ENCODE measurements at regions not wholly inside any gene's neighbourhood (a gene's known extent, or its start where the extent isn't known, plus 50 kb on each side); places are given as distances from the start of the nearest gene placed in this dataset.
"Not testable (repeated sequence)": the region's sequence is repeated elsewhere in the genome, so short reads cannot be mapped to it uniquely, and the experiment has no call there.

- in situ Hi-C loops (cut with HindIII; ENCODE audit: low pct_ligation_motif_present, low pct_unique_long_range_greater_than_20kb, low sequenced_read_pairs), result no loop called here
- DNase-seq, result no peak
Measured at GRCh38 chr11:95442531-95443050, 211.6 kb upstream of the SESN3 start.

GRCh38 chr11:95435628-95436353, 204.8 kb upstream of the SESN3 start:
- in situ Hi-C loops (cut with HindIII; ENCODE audit: low pct_ligation_motif_present, low pct_unique_long_range_greater_than_20kb, low sequenced_read_pairs), result no loop called here
- DNase-seq, result no peak

GRCh38 chr11:95435192-95435591, 204.2 kb upstream of the SESN3 start:
- DNase-seq, result no peak
- in situ Hi-C loops (cut with HindIII; ENCODE audit: low pct_ligation_motif_present, low pct_unique_long_range_greater_than_20kb, low sequenced_read_pairs), result no loop called here

- in situ Hi-C loops (cut with HindIII; ENCODE audit: low pct_ligation_motif_present, low pct_unique_long_range_greater_than_20kb, low sequenced_read_pairs), result no loop called here
- no peak for DNase-seq
Measured at GRCh38 chr11:95434489-95435057, 203.6 kb upstream of the SESN3 start.

- in situ Hi-C loops (cut with HindIII; ENCODE audit: low pct_ligation_motif_present, low pct_unique_long_range_greater_than_20kb, low sequenced_read_pairs), result no loop called here
- DNase-seq, result no peak
Measured at GRCh38 chr11:95434009-95434408, 203.0 kb upstream of the SESN3 start.

GRCh38 chr11:95432714-95433503, 201.9 kb upstream of the SESN3 start:
- no peak for DNase-seq
- in situ Hi-C loops (cut with HindIII; ENCODE audit: low pct_ligation_motif_present, low pct_unique_long_range_greater_than_20kb, low sequenced_read_pairs), result no loop called here

- DNase-seq, result no peak
- in situ Hi-C loops (cut with HindIII; ENCODE audit: low pct_ligation_motif_present, low pct_unique_long_range_greater_than_20kb, low sequenced_read_pairs), result no loop called here
Measured at GRCh38 chr11:95429376-95429907, 198.4 kb upstream of the SESN3 start.

- in situ Hi-C loops (cut with HindIII; ENCODE audit: low pct_ligation_motif_present, low pct_unique_long_range_greater_than_20kb, low sequenced_read_pairs), result no loop called here
- DNase-seq, result no peak
Measured at GRCh38 chr11:95426823-95427462, 195.9 kb upstream of the SESN3 start.

GRCh38 chr11:95419915-95420314, 188.9 kb upstream of the SESN3 start:
- in situ Hi-C loops (cut with HindIII; ENCODE audit: low pct_ligation_motif_present, low pct_unique_long_range_greater_than_20kb, low sequenced_read_pairs), result no loop called here
- no peak for DNase-seq

GRCh38 chr11:95418916-95419315, 187.9 kb upstream of the SESN3 start:
- in situ Hi-C loops (cut with HindIII; ENCODE audit: low pct_ligation_motif_present, low pct_unique_long_range_greater_than_20kb, low sequenced_read_pairs), result no loop called here
- no peak for DNase-seq

- in situ Hi-C loops (cut with HindIII; ENCODE audit: low pct_ligation_motif_present, low pct_unique_long_range_greater_than_20kb, low sequenced_read_pairs), result no loop called here
- DNase-seq, result no peak
Measured at GRCh38 chr11:95417832-95418231, 186.8 kb upstream of the SESN3 start.

- in situ Hi-C loops (cut with HindIII; ENCODE audit: low pct_ligation_motif_present, low pct_unique_long_range_greater_than_20kb, low sequenced_read_pairs), result no loop called here
- DNase-seq, result no peak
Measured at GRCh38 chr11:95415837-95416304, 184.9 kb upstream of the SESN3 start.

GRCh38 chr11:95414217-95414616, 183.2 kb upstream of the SESN3 start:
- in situ Hi-C loops (cut with HindIII; ENCODE audit: low pct_ligation_motif_present, low pct_unique_long_range_greater_than_20kb, low sequenced_read_pairs), result no loop called here
- DNase-seq, result no peak

- no peak for DNase-seq
- in situ Hi-C loops (cut with HindIII; ENCODE audit: low pct_ligation_motif_present, low pct_unique_long_range_greater_than_20kb, low sequenced_read_pairs), result no loop called here
Measured at GRCh38 chr11:95413761-95414160, 182.8 kb upstream of the SESN3 start.

- no peak for DNase-seq
- in situ Hi-C loops (cut with HindIII; ENCODE audit: low pct_ligation_motif_present, low pct_unique_long_range_greater_than_20kb, low sequenced_read_pairs), result no loop called here
Measured at GRCh38 chr11:95413021-95413420, 182.0 kb upstream of the SESN3 start.

- in situ Hi-C loops (cut with HindIII; ENCODE audit: low pct_ligation_motif_present, low pct_unique_long_range_greater_than_20kb, low sequenced_read_pairs), result no loop called here
Measured at GRCh38 chr11:95412074-95412473, 181.1 kb upstream of the SESN3 start.

GRCh38 chr11:95410707-95411106, 179.7 kb upstream of the SESN3 start:
- in situ Hi-C loops (cut with HindIII; ENCODE audit: low pct_ligation_motif_present, low pct_unique_long_range_greater_than_20kb, low sequenced_read_pairs); DNase-seq: not testable (repeated sequence)

More at GRCh38 chr11:95412074-95412473, 181.1 kb upstream of the SESN3 start:
- DNase-seq, result no peak

GRCh38 chr11:95406271-95406670, 175.3 kb upstream of the SESN3 start:
- DNase-seq, result no peak
- in situ Hi-C loops (cut with HindIII; ENCODE audit: low pct_ligation_motif_present, low pct_unique_long_range_greater_than_20kb, low sequenced_read_pairs), result no loop called here

- in situ Hi-C loops (cut with HindIII; ENCODE audit: low pct_ligation_motif_present, low pct_unique_long_range_greater_than_20kb, low sequenced_read_pairs), result no loop called here
- no peak for DNase-seq
Measured at GRCh38 chr11:95404370-95404769, 173.4 kb upstream of the SESN3 start.

Measured in ACHN (cell line).